Hepatocyte (in vitro differentiated cells): ENCODE measurements at regions not wholly inside any gene's neighbourhood (a gene's known extent, or its start where the extent isn't known, plus 50 kb on each side); places are given as distances from the start of the nearest gene placed in this dataset.
"Not testable (repeated sequence)": the region's sequence is repeated elsewhere in the genome, so short reads cannot be mapped to it uniquely, and the experiment has no call there.

Experiments used
- EZH2 ChIP-seq: fragments of 200-600 bp; sonication (generic); IDR thresholded peaks from 2 replicates; pipeline ENCODE4 v1.6.1; 2016; ENCODE audit warnings: antibody characterized with exemption, mild to moderate bottlenecking, borderline replicate concordance
- EZH2phosphoT487 ChIP-seq: fragments of 200-600 bp; sonication (generic); IDR thresholded peaks from one replicate; pipeline ENCODE4 v1.6.1; 2018; ENCODE audit warnings: antibody characterized with exemption, mild to moderate bottlenecking, low read depth, moderate library complexity; ENCODE audit not compliant: unreplicated experiment, severe bottlenecking
- TF ChIP-seq, protein P1 (sequence below): fragments of 200-600 bp; sonication (generic); IDR thresholded peaks from 2 replicates; pipeline ENCODE4 v1.5.1; 2016; ENCODE audit warnings: antibody characterized with exemption, mild to moderate bottlenecking; ENCODE audit not compliant: poor library complexity

DNA sequence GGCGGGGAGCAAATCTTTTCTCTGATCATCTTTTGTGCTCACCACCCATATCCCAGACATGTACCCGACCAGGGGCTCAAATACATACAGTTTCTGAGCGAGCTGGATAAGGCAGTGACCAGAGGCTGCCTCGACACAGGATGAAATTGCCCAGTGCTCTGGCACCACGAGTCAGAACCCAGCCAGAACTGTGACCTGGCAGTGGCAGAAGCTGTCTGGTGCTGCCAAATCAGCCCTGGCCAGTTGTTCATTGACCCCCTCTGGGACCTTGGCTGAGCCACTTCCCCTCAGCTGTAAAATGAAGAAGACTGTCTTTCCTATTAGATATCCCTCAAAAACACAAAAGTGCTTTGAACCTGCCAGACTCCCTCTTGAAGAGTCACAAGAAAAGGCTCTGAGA is 90.2 kb downstream of the TBC1D26 start:
- TF ChIP-seq, protein P1, sequence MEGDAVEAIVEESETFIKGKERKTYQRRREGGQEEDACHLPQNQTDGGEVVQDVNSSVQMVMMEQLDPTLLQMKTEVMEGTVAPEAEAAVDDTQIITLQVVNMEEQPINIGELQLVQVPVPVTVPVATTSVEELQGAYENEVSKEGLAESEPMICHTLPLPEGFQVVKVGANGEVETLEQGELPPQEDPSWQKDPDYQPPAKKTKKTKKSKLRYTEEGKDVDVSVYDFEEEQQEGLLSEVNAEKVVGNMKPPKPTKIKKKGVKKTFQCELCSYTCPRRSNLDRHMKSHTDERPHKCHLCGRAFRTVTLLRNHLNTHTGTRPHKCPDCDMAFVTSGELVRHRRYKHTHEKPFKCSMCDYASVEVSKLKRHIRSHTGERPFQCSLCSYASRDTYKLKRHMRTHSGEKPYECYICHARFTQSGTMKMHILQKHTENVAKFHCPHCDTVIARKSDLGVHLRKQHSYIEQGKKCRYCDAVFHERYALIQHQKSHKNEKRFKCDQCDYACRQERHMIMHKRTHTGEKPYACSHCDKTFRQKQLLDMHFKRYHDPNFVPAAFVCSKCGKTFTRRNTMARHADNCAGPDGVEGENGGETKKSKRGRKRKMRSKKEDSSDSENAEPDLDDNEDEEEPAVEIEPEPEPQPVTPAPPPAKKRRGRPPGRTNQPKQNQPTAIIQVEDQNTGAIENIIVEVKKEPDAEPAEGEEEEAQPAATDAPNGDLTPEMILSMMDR: not testable (repeated sequence)
- TF ChIP-seq EZH2phosphoT487, EZH2: not testable (repeated sequence)
